Embryonic facial prominence (tissue), 1 donor: ENCODE measurements at regions not wholly inside any gene's neighbourhood (a gene's known extent, or its start where the extent isn't known, plus 50 kb on each side); places are given as distances from the start of the nearest gene placed in this dataset.

Experiments used
- DNase-seq: peaks from one replicate; pipeline ENCODE4 v3.0.0-alpha.2; 2016; ENCODE audit errors: extremely low spot score

GRCh38 chr4:106767991-106768390 lies 268.1 kb downstream of the DKK2 start:
- no peak for DNase-seq

GRCh38 chr4:106766519-106766918 lies 269.6 kb downstream of the DKK2 start:
- DNase-seq = no peak

GRCh38 chr4:106764774-106765173 lies 271.3 kb downstream of the DKK2 start:
- DNase-seq = no peak

GRCh38 chr4:106762666-106763443 lies 273.3 kb downstream of the DKK2 start:
- DNase-seq = no peak

GRCh38 chr4:106753426-106753825 lies 282.7 kb downstream of the DKK2 start:
- no peak for DNase-seq

GRCh38 chr4:106746451-106746850 lies 289.7 kb downstream of the DKK2 start:
- no peak for DNase-seq

GRCh38 chr4:106738121-106738520 lies 298.0 kb downstream of the DKK2 start:
- DNase-seq = no peak

GRCh38 chr4:106718548-106718947 lies 317.6 kb downstream of the DKK2 start:
- no peak for DNase-seq

- DNase-seq = no peak
Observed at GRCh38 chr4:106717091-106717490, 319.0 kb downstream of the DKK2 start.

GRCh38 chr4:106715825-106716224 lies 320.3 kb downstream of the DKK2 start:
- DNase-seq = no peak

- no peak for DNase-seq
Observed at GRCh38 chr4:106708464-106708816, 327.7 kb downstream of the DKK2 start.

GRCh38 chr4:106707776-106708463 lies 328.2 kb downstream of the DKK2 start:
- no peak for DNase-seq

- DNase-seq = no peak
Observed at GRCh38 chr4:106704253-106704870, 331.8 kb downstream of the DKK2 start.

GRCh38 chr4:106700321-106700720 lies 331.7 kb upstream of the GIMD1 start:
- no peak for DNase-seq

- no peak for DNase-seq
Observed at GRCh38 chr4:106698621-106699195, 330.1 kb upstream of the GIMD1 start.

GRCh38 chr4:106695501-106696262 lies 327.1 kb upstream of the GIMD1 start:
- DNase-seq = no peak

- no peak for DNase-seq
Observed at GRCh38 chr4:106694232-106694631, 325.7 kb upstream of the GIMD1 start.

GRCh38 chr4:106691749-106692148 lies 323.2 kb upstream of the GIMD1 start:
- no peak for DNase-seq

- DNase-seq = no peak
Observed at GRCh38 chr4:106690487-106690886, 321.9 kb upstream of the GIMD1 start.

- DNase-seq = no peak
Observed at GRCh38 chr4:106687026-106687425, 318.4 kb upstream of the GIMD1 start.

- DNase-seq = no peak
Observed at GRCh38 chr4:106681381-106681921, 312.9 kb upstream of the GIMD1 start.

GRCh38 chr4:106679063-106679462 lies 310.5 kb upstream of the GIMD1 start:
- DNase-seq = no peak
